ENCODE measurements at regions not wholly inside any gene's neighbourhood (a gene's known extent, or its start where the extent isn't known, plus 50 kb on each side); places are given as distances from the start of the nearest gene placed in this dataset.

- TF ChIP-seq BCL11A (IDR thresholded peaks at IDR 0.05; ENCODE audit: low read depth, low read length) = no peak
- TF ChIP-seq EP300 (IDR thresholded peaks at IDR 0.05; ENCODE audit: borderline replicate concordance in 1 of 2, control insufficient read depth in 1 of 2, low read depth in 2 of 2, low read length in 2 of 2) = no peak
- TF ChIP-seq IRF4 (IDR thresholded peaks at IDR 0.05; ENCODE audit: low read depth, low read length) = no peak
- TF ChIP-seq POLR2A (IDR thresholded peaks at IDR 0.05; ENCODE audit: low read depth, low read length) = no peak
- no peak for TF ChIP-seq POLR2AphosphoS5 (IDR thresholded peaks at IDR 0.05; ENCODE audit: low read length)
- no peak for TF ChIP-seq WRNIP1 (IDR thresholded peaks at IDR 0.05; ENCODE audit: borderline replicate concordance, low read depth, low read length)
- TF ChIP-seq MEF2A (IDR thresholded peaks at IDR 0.05; ENCODE audit: insufficient read depth, low read depth, low read length) = no peak
- no peak for TF ChIP-seq SMC3 (IDR thresholded peaks at IDR 0.05; ENCODE audit: borderline replicate concordance, low read length)
Observed at GRCh38 chr2:114238910-114239559, 203.4 kb upstream of the DPP10 start.
